HL-60 (cell line): ENCODE measurements at regions not wholly inside any gene's neighbourhood (a gene's known extent, or its start where the extent isn't known, plus 50 kb on each side); places are given as distances from the start of the nearest gene placed in this dataset.

Source experiments
- DNase-seq, 2 experiments: peaks; one replicate each; pipeline ENCODE4 v3.0.0-alpha.2; 2010 to 2020; ENCODE audit warnings: low read depth in 1 of 2, low spot score in 1 of 2
- H3K27ac ChIP-seq: fragments of 250-450 bp; sonication (Bioruptor Pico); replicated peaks from 2 replicates; pipeline ENCODE4 v1.5.1; 2020; ENCODE audit warnings: mild to moderate bottlenecking, moderate library complexity
- H3K27me3 ChIP-seq: fragments of 250-450 bp; sonication (Bioruptor Pico); 2 replicates; pipeline ENCODE4 v1.5.1; 2021; ENCODE audit warnings: mild to moderate bottlenecking, moderate library complexity; ENCODE audit not compliant: insufficient read depth, poor library complexity, severe bottlenecking
- H3K4me3 ChIP-seq: replicated peaks from 2 replicates; pipeline ENCODE4 v1.5.1; 2011; ENCODE audit warnings: mild to moderate bottlenecking, control low read depth, low read length; ENCODE audit not compliant: insufficient read depth
- GABPA ChIP-seq: IDR thresholded peaks from 2 replicates; pipeline ENCODE4 v1.6.1; 2012; ENCODE audit warnings: low read depth
- POLR2AphosphoS5 ChIP-seq: IDR thresholded peaks from 2 replicates; pipeline ENCODE4 v1.6.1; 2012; ENCODE audit warnings: low read depth
- SPI1 ChIP-seq: IDR thresholded peaks from 2 replicates; pipeline ENCODE4 v1.6.1; 2012; ENCODE audit warnings: low read depth, mild to moderate bottlenecking, borderline replicate concordance
- TF ChIP-seq, protein P1 (sequence below): IDR thresholded peaks from 2 replicates; pipeline ENCODE4 v1.6.1; 2012; ENCODE audit warnings: low read depth; ENCODE audit not compliant: insufficient replicate concordance
- TF ChIP-seq, protein P2 (sequence below): IDR thresholded peaks from one replicate; pipeline ENCODE4 v1.5.1; 2011; ENCODE audit warnings: low read length, control low read depth, inconsistent platforms; ENCODE audit not compliant: insufficient read depth

DNA sequence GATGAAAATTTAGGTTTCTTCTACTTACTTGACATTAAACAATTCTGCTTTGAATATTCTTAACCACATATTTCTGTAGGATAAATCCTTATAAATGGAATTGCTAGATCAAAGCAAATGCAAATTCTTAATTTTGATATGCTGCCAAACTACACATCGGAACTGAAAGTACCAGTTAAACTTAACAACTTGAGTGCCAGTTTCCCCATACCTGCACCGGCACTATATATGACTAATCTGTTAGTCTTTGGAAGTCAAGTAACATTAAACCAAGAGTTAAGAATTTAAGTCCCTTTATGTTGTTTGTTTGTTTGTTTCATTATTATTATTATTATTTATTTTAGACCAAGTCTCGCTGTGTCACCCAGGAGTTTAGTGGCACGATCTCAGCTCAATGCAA lies 103.9 kb upstream of the AKAP13 start:
- DNase-seq: no peak
- no peak overlapping the region for H3K27ac ChIP-seq
- H3K27me3 ChIP-seq: no peaks in the 10 kb centered on the region
- H3K4me3 ChIP-seq: no peak overlapping the region
- no peak for TF ChIP-seq GABPA
- TF ChIP-seq, protein P1, sequence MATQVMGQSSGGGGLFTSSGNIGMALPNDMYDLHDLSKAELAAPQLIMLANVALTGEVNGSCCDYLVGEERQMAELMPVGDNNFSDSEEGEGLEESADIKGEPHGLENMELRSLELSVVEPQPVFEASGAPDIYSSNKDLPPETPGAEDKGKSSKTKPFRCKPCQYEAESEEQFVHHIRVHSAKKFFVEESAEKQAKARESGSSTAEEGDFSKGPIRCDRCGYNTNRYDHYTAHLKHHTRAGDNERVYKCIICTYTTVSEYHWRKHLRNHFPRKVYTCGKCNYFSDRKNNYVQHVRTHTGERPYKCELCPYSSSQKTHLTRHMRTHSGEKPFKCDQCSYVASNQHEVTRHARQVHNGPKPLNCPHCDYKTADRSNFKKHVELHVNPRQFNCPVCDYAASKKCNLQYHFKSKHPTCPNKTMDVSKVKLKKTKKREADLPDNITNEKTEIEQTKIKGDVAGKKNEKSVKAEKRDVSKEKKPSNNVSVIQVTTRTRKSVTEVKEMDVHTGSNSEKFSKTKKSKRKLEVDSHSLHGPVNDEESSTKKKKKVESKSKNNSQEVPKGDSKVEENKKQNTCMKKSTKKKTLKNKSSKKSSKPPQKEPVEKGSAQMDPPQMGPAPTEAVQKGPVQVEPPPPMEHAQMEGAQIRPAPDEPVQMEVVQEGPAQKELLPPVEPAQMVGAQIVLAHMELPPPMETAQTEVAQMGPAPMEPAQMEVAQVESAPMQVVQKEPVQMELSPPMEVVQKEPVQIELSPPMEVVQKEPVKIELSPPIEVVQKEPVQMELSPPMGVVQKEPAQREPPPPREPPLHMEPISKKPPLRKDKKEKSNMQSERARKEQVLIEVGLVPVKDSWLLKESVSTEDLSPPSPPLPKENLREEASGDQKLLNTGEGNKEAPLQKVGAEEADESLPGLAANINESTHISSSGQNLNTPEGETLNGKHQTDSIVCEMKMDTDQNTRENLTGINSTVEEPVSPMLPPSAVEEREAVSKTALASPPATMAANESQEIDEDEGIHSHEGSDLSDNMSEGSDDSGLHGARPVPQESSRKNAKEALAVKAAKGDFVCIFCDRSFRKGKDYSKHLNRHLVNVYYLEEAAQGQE: no peak
- TF ChIP-seq POLR2AphosphoS5: no peak
- no peak for TF ChIP-seq SPI1
- TF ChIP-seq, protein P2, sequence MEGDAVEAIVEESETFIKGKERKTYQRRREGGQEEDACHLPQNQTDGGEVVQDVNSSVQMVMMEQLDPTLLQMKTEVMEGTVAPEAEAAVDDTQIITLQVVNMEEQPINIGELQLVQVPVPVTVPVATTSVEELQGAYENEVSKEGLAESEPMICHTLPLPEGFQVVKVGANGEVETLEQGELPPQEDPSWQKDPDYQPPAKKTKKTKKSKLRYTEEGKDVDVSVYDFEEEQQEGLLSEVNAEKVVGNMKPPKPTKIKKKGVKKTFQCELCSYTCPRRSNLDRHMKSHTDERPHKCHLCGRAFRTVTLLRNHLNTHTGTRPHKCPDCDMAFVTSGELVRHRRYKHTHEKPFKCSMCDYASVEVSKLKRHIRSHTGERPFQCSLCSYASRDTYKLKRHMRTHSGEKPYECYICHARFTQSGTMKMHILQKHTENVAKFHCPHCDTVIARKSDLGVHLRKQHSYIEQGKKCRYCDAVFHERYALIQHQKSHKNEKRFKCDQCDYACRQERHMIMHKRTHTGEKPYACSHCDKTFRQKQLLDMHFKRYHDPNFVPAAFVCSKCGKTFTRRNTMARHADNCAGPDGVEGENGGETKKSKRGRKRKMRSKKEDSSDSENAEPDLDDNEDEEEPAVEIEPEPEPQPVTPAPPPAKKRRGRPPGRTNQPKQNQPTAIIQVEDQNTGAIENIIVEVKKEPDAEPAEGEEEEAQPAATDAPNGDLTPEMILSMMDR: no peak

DNA sequence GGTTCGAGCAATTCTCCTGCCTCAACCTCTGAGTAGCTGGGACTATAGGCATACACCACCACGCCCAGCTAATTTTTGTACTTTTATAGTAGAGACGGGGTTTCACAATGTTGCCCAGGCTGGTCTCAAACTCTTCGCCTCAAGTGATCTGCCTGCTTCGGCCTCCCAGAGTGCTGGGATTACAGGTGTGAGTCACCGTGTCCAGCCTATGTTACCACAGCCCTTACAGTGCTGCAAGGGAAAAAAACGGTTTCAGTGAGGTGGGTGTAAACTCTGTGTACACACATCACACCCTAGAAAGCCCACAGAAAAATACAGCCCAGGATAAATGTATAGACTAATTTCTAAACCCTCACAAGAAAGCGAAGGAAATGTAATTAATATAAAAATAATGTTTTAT lies 103.5 kb upstream of the AKAP13 start:
- no peak overlapping the region for H3K4me3 ChIP-seq
- no peaks in the 10 kb centered on the region for H3K27me3 ChIP-seq
- TF ChIP-seq GABPA (no peak), SPI1 (no peak), POLR2AphosphoS5 (no peak)
- TF ChIP-seq, protein P2: no peak
- TF ChIP-seq, protein P1: no peak
- no peak for DNase-seq
- no peak overlapping the region for H3K27ac ChIP-seq

DNA sequence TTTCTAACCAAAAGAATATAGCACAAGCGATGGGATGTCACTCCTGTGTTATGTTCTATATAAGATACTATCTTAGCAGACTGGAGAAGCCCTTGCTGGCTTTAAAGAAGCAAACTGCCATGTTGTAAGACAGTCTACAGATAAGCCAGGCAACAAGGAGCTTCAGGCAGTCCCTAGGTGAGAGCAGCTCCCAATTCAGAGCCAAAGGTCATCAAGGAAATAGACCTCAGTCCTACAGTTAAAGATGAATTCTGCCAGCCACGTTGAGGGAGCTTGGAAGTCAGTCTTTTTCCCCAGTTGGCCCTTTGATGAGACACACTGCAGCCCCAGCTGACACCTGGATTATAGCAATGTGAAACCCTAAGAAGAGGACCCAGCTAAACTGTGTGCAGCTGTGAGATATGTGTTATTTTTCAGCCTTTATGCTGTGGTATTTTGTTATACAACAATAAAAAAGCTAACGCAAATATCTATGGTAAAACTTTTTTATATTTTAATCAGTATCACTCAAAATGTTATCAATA lies 102.5 kb upstream of the AKAP13 start:
- Histone ChIP-seq H3K4me3 (no peak overlapping the region), H3K27ac (no peak overlapping the region), H3K27me3 (no peaks in the 10 kb centered on the region)
- no peak for DNase-seq
- TF ChIP-seq GABPA (no peak), POLR2AphosphoS5 (no peak), SPI1 (no peak)
- TF ChIP-seq, protein P1: no peak
- TF ChIP-seq, protein P2: no peak
